Astrocyte (in vitro differentiated cells and primary cell): ENCODE measurements at regions not wholly inside any gene's neighbourhood (a gene's known extent, or its start where the extent isn't known, plus 50 kb on each side); places are given as distances from the start of the nearest gene placed in this dataset.

Experiments
- DNase-seq: peaks from one replicate; pipeline ENCODE4 v3.0.0-alpha.2; 2010; ENCODE audit warnings: low read depth
- FAIRE-seq: peaks from 2 replicates; lab custom pipeline; 2011; peaks lifted over from hg19 to GRCh38; lab: Jason Lieb, UNC
- H2AFZ ChIP-seq: 2 replicates; pipeline ENCODE4 v1.6.0; 2012; ENCODE audit warnings: low read depth, low read length, inconsistent platforms
- H3K27ac ChIP-seq: 2 replicates; pipeline ENCODE4 v1.5.1; 2011; ENCODE audit warnings: low read depth, low read length, inconsistent platforms
- H3K27me3 ChIP-seq: 2 replicates; pipeline ENCODE4 v1.6.0; 2011; ENCODE audit warnings: low read length, inconsistent platforms; ENCODE audit not compliant: insufficient read depth
- H3K36me3 ChIP-seq: 2 replicates; pipeline ENCODE4 v1.5.1; 2011; ENCODE audit warnings: low read length, inconsistent platforms; ENCODE audit not compliant: insufficient read depth
- H3K4me1 ChIP-seq: 2 replicates; pipeline ENCODE4 v1.5.1; 2011; ENCODE audit warnings: low read length, inconsistent platforms; ENCODE audit not compliant: insufficient read depth
- H3K4me2 ChIP-seq: 2 replicates; pipeline ENCODE4 v1.6.0; 2012; ENCODE audit warnings: low read length, inconsistent platforms
- H3K4me3 ChIP-seq: 2 replicates; pipeline ENCODE4 v1.5.1; 2011; ENCODE audit warnings: low read depth, mild to moderate bottlenecking, low read length, inconsistent platforms; ENCODE audit not compliant: insufficient read depth
- H3K79me2 ChIP-seq: 2 replicates; pipeline ENCODE4 v1.6.0; 2012; ENCODE audit warnings: mild to moderate bottlenecking, low read length, inconsistent platforms; ENCODE audit not compliant: insufficient read depth
- H3K9ac ChIP-seq: 2 replicates; pipeline ENCODE4 v1.6.0; 2012; ENCODE audit warnings: mild to moderate bottlenecking, low read length, inconsistent platforms
- H3K9me3 ChIP-seq: 2 replicates; pipeline ENCODE4 v1.5.1; 2012; ENCODE audit warnings: low read depth, mild to moderate bottlenecking, low read length, inconsistent platforms; ENCODE audit not compliant: insufficient read depth
- H4K20me1 ChIP-seq: 2 replicates; pipeline ENCODE4 v1.6.0; 2012; ENCODE audit warnings: low read length, inconsistent platforms; ENCODE audit not compliant: insufficient read depth
- H3K27ac Mint-ChIP-seq: one replicate; pipeline ENCODE4 v1.8.0; 2021; ENCODE audit warnings: mild to moderate bottlenecking, mixed read lengths; ENCODE audit not compliant: unreplicated experiment
- H3K27me3 Mint-ChIP-seq: one replicate; pipeline ENCODE4 v1.8.0; 2021; ENCODE audit warnings: low read depth, mixed read lengths; ENCODE audit not compliant: unreplicated experiment
- H3K36me3 Mint-ChIP-seq: one replicate; pipeline ENCODE4 v1.8.0; 2021; ENCODE audit warnings: low read depth, mixed read lengths; ENCODE audit not compliant: unreplicated experiment
- H3K4me1 Mint-ChIP-seq: one replicate; pipeline ENCODE4 v1.8.0; 2021; ENCODE audit warnings: low read depth, mixed read lengths; ENCODE audit not compliant: unreplicated experiment
- H3K4me3 Mint-ChIP-seq: one replicate; pipeline ENCODE4 v1.8.0; 2021; ENCODE audit warnings: mild to moderate bottlenecking, moderate library complexity, mixed read lengths; ENCODE audit not compliant: unreplicated experiment
- H3K9me3 Mint-ChIP-seq: one replicate; pipeline ENCODE4 v1.8.0; 2021; ENCODE audit warnings: mild to moderate bottlenecking, mixed read lengths; ENCODE audit not compliant: unreplicated experiment
- CTCF ChIP-seq: IDR thresholded peaks from 2 replicates; pipeline ENCODE4 v1.5.1; 2011; ENCODE audit warnings: low read depth, mild to moderate bottlenecking, inconsistent platforms, low read length, moderate library complexity; ENCODE audit not compliant: insufficient read depth
- EZH2 ChIP-seq: IDR thresholded peaks from 2 replicates; pipeline ENCODE4 v1.6.1; 2012; ENCODE audit warnings: mild to moderate bottlenecking, low read length, inconsistent platforms; ENCODE audit not compliant: insufficient read depth

- H3K4me2 ChIP-seq, result no peak overlapping the region
- no peak overlapping the region for H2AFZ ChIP-seq
- H3K9me3 ChIP-seq, result no peaks in the 10 kb centered on the region
- no peak overlapping the region for H3K4me3 ChIP-seq
- no peaks in the 10 kb centered on the region for H3K27me3 ChIP-seq
- Mint-ChIP-seq H3K36me3 (no peaks in the 10 kb centered on the region), H3K4me3 (no peak overlapping the region), H3K9me3 (no peaks in the 10 kb centered on the region), H3K27ac (no peak overlapping the region), H3K4me1 (no peaks in the 10 kb centered on the region), H3K27me3 (no peaks in the 10 kb centered on the region)
- H3K9ac ChIP-seq, result no peak overlapping the region
- H3K36me3 ChIP-seq, result no peaks in the 10 kb centered on the region
- TF ChIP-seq EZH2, result no peak
- no peak for TF ChIP-seq CTCF
- no peaks in the 10 kb centered on the region for H4K20me1 ChIP-seq
- no peak overlapping the region for H3K27ac ChIP-seq
- FAIRE-seq, result no peak
- no peaks in the 10 kb centered on the region for H3K79me2 ChIP-seq
- DNase-seq, result no peak
- H3K4me1 ChIP-seq, result no peaks in the 10 kb centered on the region
These were observed 1063.8 kb downstream of the SOCS6 start for GRCh38 chr18:71352618-71353017.

GRCh38 chr18:71336576-71337210 lies 1047.8 kb downstream of the SOCS6 start:
- Mint-ChIP-seq H3K4me3 (no peak overlapping the region), H3K4me1 (no peaks in the 10 kb centered on the region), H3K9me3 (no peaks in the 10 kb centered on the region), H3K36me3 (no peaks in the 10 kb centered on the region), H3K27ac (no peak overlapping the region), H3K27me3 (no peaks in the 10 kb centered on the region)
- Histone ChIP-seq H3K27me3 (no peaks in the 10 kb centered on the region), H4K20me1 (no peaks in the 10 kb centered on the region), H3K9ac (no peak overlapping the region), H3K27ac (no peak overlapping the region), H3K4me1 (no peaks in the 10 kb centered on the region), H3K36me3 (no peaks in the 10 kb centered on the region), H3K4me2 (no peak overlapping the region), H3K4me3 (no peak overlapping the region), H3K79me2 (no peaks in the 10 kb centered on the region), H3K9me3 (no peaks in the 10 kb centered on the region), H2AFZ (no peak overlapping the region)
- FAIRE-seq, result no peak
- no peak for DNase-seq
- TF ChIP-seq CTCF (no peak), EZH2 (no peak)

GRCh38 chr18:71329563-71329962 lies 1040.7 kb downstream of the SOCS6 start:
- DNase-seq (no peak), FAIRE-seq (no peak)
- no peak for TF ChIP-seq EZH2
- TF ChIP-seq CTCF, result no peak
- Histone ChIP-seq H3K9ac (no peak overlapping the region), H3K4me2 (no peak overlapping the region), H3K4me3 (no peak overlapping the region), H4K20me1 (no peaks in the 10 kb centered on the region), H3K4me1 (no peaks in the 10 kb centered on the region), H3K9me3 (no peaks in the 10 kb centered on the region), H3K79me2 (no peaks in the 10 kb centered on the region), H2AFZ (no peak overlapping the region), H3K36me3 (no peaks in the 10 kb centered on the region), H3K27me3 (no peaks in the 10 kb centered on the region), H3K27ac (no peak overlapping the region)
- H3K27ac Mint-ChIP-seq, result no peak overlapping the region
- peaks cover 11% of the 10 kb centered on the region for H3K9me3 Mint-ChIP-seq
- H3K4me3 Mint-ChIP-seq, result no peak overlapping the region
- H3K4me1 Mint-ChIP-seq, result no peaks in the 10 kb centered on the region
- H3K36me3 Mint-ChIP-seq, result no peaks in the 10 kb centered on the region
- H3K27me3 Mint-ChIP-seq, result no peaks in the 10 kb centered on the region
